IMR-90 (cell line): ENCODE measurements at regions not wholly inside any gene's neighbourhood (a gene's known extent, or its start where the extent isn't known, plus 50 kb on each side); places are given as distances from the start of the nearest gene placed in this dataset.

Experiments
- ATAC-seq: fragments of 200-7000 bp; cut with Tn5 transposase; 2 replicates; pipeline ENCODE4 v1.9.1; 2020; ENCODE audit warnings: low read depth, mild to moderate bottlenecking, moderate library complexity
- BruUV-seq: library from RNA; stranded (reverse); fragments of 400-500 nt; replicated peaks from 2 replicates; lab custom pipeline; 2021; lab: Mats Ljungman, UMichigan
- CTCF ChIA-PET: fragments of 300-600 bp; formaldehyde crosslinking; extraction: SDS; loops from one replicate; lab custom pipeline; 2021; ENCODE audit warnings: antibody characterized with exemption; lab: Yijun Ruan, JAX
- POLR2A ChIA-PET: fragments of 300-600 bp; sonication (Branson Sonifier 250); formaldehyde crosslinking; loops from one replicate; lab custom pipeline; 2022; ENCODE audit warnings: antibody characterized with exemption; ENCODE audit not compliant: unreplicated experiment; lab: Charles Lee
- DNase-seq: peaks from one replicate; pipeline ENCODE4 v3.0.0; 2013
- H2AFZ ChIP-seq: replicated peaks from 2 replicates; pipeline ENCODE3; 2013; ENCODE audit warnings: low read length, mild to moderate bottlenecking; ENCODE audit not compliant: poor library complexity
- H2AK5ac ChIP-seq: 2 replicates; pipeline ENCODE4 v1.6.1; 2013; ENCODE audit warnings: low read depth, low read length, inconsistent platforms
- H2AK9ac ChIP-seq: replicated peaks from 2 replicates; pipeline ENCODE3; 2013; ENCODE audit warnings: mild to moderate bottlenecking, low read depth, low read length, moderate library complexity; ENCODE audit not compliant: poor library complexity
- H2BK120ac ChIP-seq: 2 replicates; pipeline ENCODE4 v1.6.1; 2013; ENCODE audit warnings: low read depth, low read length, inconsistent platforms
- H2BK15ac ChIP-seq: 3 replicates; pipeline ENCODE4 v1.6.1; 2013; ENCODE audit warnings: low read depth, low read length, inconsistent platforms
- H2BK20ac ChIP-seq: 2 replicates; pipeline ENCODE4 v1.6.1; 2013; ENCODE audit warnings: low read depth, mild to moderate bottlenecking, inconsistent platforms, low read length, moderate library complexity
- H2BK5ac ChIP-seq: 2 replicates; pipeline ENCODE4 v1.6.1; 2013; ENCODE audit warnings: mild to moderate bottlenecking, low read depth, low read length, inconsistent platforms; ENCODE audit not compliant: poor library complexity, severe bottlenecking
- H3K14ac ChIP-seq: replicated peaks from 2 replicates; pipeline ENCODE4 v1.6.1; 2013; ENCODE audit warnings: low read depth, low read length, inconsistent platforms
- H3K18ac ChIP-seq: 2 replicates; pipeline ENCODE4 v1.6.1; 2013; ENCODE audit warnings: low read depth, low read length, control low read depth
- H3K23ac ChIP-seq: 2 replicates; pipeline ENCODE4 v1.6.1; 2013; ENCODE audit warnings: low read depth, low read length, inconsistent platforms
- H3K27ac ChIP-seq: 2 replicates; pipeline ENCODE4 v1.5.1; 2013; ENCODE audit warnings: mild to moderate bottlenecking, control low read depth, low read length; ENCODE audit not compliant: insufficient read depth
- H3K27me3 ChIP-seq: 2 replicates; pipeline ENCODE4 v1.6.1; 2013; ENCODE audit warnings: low read length; ENCODE audit not compliant: control insufficient read depth, insufficient read depth
- H3K36me3 ChIP-seq: 2 replicates; pipeline ENCODE4 v1.6.1; 2013; ENCODE audit warnings: low read length, mixed read lengths; ENCODE audit not compliant: control insufficient read depth, insufficient read depth
- H3K4ac ChIP-seq: 2 replicates; pipeline ENCODE4 v1.6.1; 2013; ENCODE audit warnings: low read depth, low read length, inconsistent platforms
- H3K4me1 ChIP-seq: 2 replicates; pipeline ENCODE4 v1.6.1; 2013; ENCODE audit warnings: low read length, mixed read lengths; ENCODE audit not compliant: control insufficient read depth, insufficient read depth
- H3K4me2 ChIP-seq: 2 replicates; pipeline ENCODE4 v1.6.1; 2013; ENCODE audit warnings: low read depth, mild to moderate bottlenecking, control low read depth, low read length, moderate library complexity
- H3K4me3 ChIP-seq: 2 replicates; pipeline ENCODE4 v1.5.1; 2013; ENCODE audit warnings: low read depth, mild to moderate bottlenecking, control low read depth, low read length, moderate library complexity; ENCODE audit not compliant: insufficient read depth
- H3K56ac ChIP-seq: 2 replicates; pipeline ENCODE4 v1.6.1; 2013; ENCODE audit warnings: low read length, inconsistent platforms; ENCODE audit not compliant: insufficient read depth; ENCODE audit errors: extremely low read depth
- H3K79me1 ChIP-seq, 2 experiments: 2 replicates each; pipeline ENCODE4 v1.6.1; 2013; ENCODE audit warnings: low read length in 2 of 2, inconsistent platforms in 1 of 2, low read depth in 1 of 2
- H3K9ac ChIP-seq: 2 replicates; pipeline ENCODE4 v1.6.1; 2013; ENCODE audit warnings: low read depth, low read length, control low read depth
- H3K9me1 ChIP-seq: 2 replicates; pipeline ENCODE4 v1.6.1; 2013; ENCODE audit warnings: low read length, inconsistent platforms; ENCODE audit not compliant: insufficient read depth
- H3K9me3 ChIP-seq: 2 replicates; pipeline ENCODE4 v1.6.1; 2013; ENCODE audit warnings: low read length; ENCODE audit not compliant: control insufficient read depth, insufficient read depth
- H4K20me1 ChIP-seq: 2 replicates; pipeline ENCODE4 v1.6.1; 2013; ENCODE audit warnings: low read length, inconsistent platforms; ENCODE audit not compliant: insufficient read depth
- H4K5ac ChIP-seq: 2 replicates; pipeline ENCODE4 v1.6.1; 2013; ENCODE audit warnings: mild to moderate bottlenecking, low read depth, low read length, control low read depth
- H4K8ac ChIP-seq, 2 experiments: 2 replicates each; pipeline ENCODE4 v1.6.1; 2013; ENCODE audit warnings: low read depth in 2 of 2, low read length in 2 of 2, control low read depth in 1 of 2, inconsistent platforms in 1 of 2
- H4K91ac ChIP-seq: 2 replicates; pipeline ENCODE4 v1.6.1; 2013; ENCODE audit warnings: low read depth, low read length, inconsistent platforms; ENCODE audit not compliant: insufficient read depth
- BHLHE40 ChIP-seq: fragments of 150-350 bp; IDR thresholded peaks from 2 replicates; pipeline ENCODE4 v1.6.1; 2016; ENCODE audit warnings: mild to moderate bottlenecking, low read depth, low read length
- CEBPB ChIP-seq: IDR thresholded peaks from 2 replicates; pipeline ENCODE4 v1.6.1; 2012; ENCODE audit warnings: low read depth, low read length, improper control_type of control experiment
- CTCF ChIP-seq: conservative IDR thresholded peaks from 2 replicates; pipeline ENCODE4 v1.5.1; 2012; ENCODE audit warnings: mild to moderate bottlenecking, low read depth, low read length, improper control_type of control experiment
- FOS ChIP-seq: fragments of 150-350 bp; IDR thresholded peaks from 2 replicates; pipeline ENCODE4 v1.6.1; 2016; ENCODE audit warnings: low read depth, low read length
- RCOR1 ChIP-seq: IDR thresholded peaks from 2 replicates; pipeline ENCODE4 v1.6.1; 2012; ENCODE audit warnings: mild to moderate bottlenecking, low read length, improper control_type of control experiment; ENCODE audit not compliant: insufficient replicate concordance
- WGBS, 2 experiments: methylation state at CpG; one replicate each; pipeline versions ENCODE4 v1.1.5 to v1.1.7; 2013; ENCODE audit warnings: missing lambda C conversion rate in 2 of 2; ENCODE audit not compliant: insufficient read length in 1 of 2; ENCODE audit errors: extremely low coverage in 2 of 2; 5-methylcytosine and 5-hydroxymethylcytosine counted together
- dilution Hi-C: fragments of 300-500 bp; cut with HindIII; formaldehyde crosslinking; loops from one replicate; pipeline ENCODE4 v1.14.3; 2018; ENCODE audit warnings: low sequenced_read_pairs; ENCODE audit not compliant: unreplicated experiment
- in situ Hi-C: fragments of 300-500 bp; cut with MboI; formaldehyde crosslinking; loops from 3 replicates; pipeline ENCODE4 v1.14.3; 2019; ENCODE audit warnings: low sequenced_read_pairs, inconsistent platforms, mixed read lengths
- intact Hi-C: fragments of 100-400 bp; cut with micrococcal nuclease; formaldehyde crosslinking; loops from 2 replicates; pipeline ENCODE4 v1.10.0; 2022

GRCh38 chr5:143889986-143890385 lies 78.0 kb downstream of the HMHB1 start:
- no peak for ATAC-seq
- DNase-seq: peak; percentile 49
- Histone ChIP-seq H3K9me1 (peaks cover 6% of the 10 kb centered on the region; the same call in 1 of the 2 replicates), H2BK15ac (no peak overlapping the region), H3K4me3 (no peak overlapping the region), H3K4me1 (peaks cover 17% of the 10 kb centered on the region), H3K36me3 (no peaks in the 10 kb centered on the region), H4K20me1 (no peaks in the 10 kb centered on the region), H3K4ac (no peak overlapping the region), H2BK5ac (no peak overlapping the region), H3K18ac (no peak overlapping the region), H4K8ac (no peak overlapping the region), H3K79me1 (no peaks in the 10 kb centered on the region), H2AK5ac (no peak overlapping the region), H4K5ac (no peak overlapping the region), H3K27ac (no peak overlapping the region), H3K23ac (no peak overlapping the region), H2BK20ac (no peak overlapping the region), H2AK9ac (no peak overlapping the region), H2AFZ (no peak overlapping the region), H3K14ac (peak overlapping the region; percentile 19; the same call in 1 of the 2 replicates), H3K56ac (no peak overlapping the region), H3K9ac (no peak overlapping the region), H3K4me2 (no peak overlapping the region), H2BK120ac (no peak overlapping the region), H3K9me3 (no peaks in the 10 kb centered on the region), H4K91ac (no peak overlapping the region), H3K27me3 (no peaks in the 10 kb centered on the region)
- intact Hi-C loops (no loop called here), in situ Hi-C loops (no loop called here), dilution Hi-C loops (no loop called here)
- no peak for TF ChIP-seq CTCF
- no peak for TF ChIP-seq FOS
- TF ChIP-seq BHLHE40: no peak
- TF ChIP-seq CEBPB: peak; percentile 52; the same call in 1 of the 2 replicates
- TF ChIP-seq RCOR1: no peak
- ChIA-PET POLR2A (interaction anchor here (0.6 kb wide), 1 partner anchor 251 kb away, joined by 9 read pairs; no protein-coding TSS in a partner anchor), CTCF (interaction anchor here (0.5 kb wide), 1 partner anchor 78 kb away, joined by 3 read pairs; no protein-coding TSS in a partner anchor)
- WGBS, 2 experiments: no CpG with 5 or more reads among the region's 3 CpGs
- no TSS peak for BruUV-seq
